ENCODE measurements at regions not wholly inside any gene's neighbourhood (a gene's known extent, or its start where the extent isn't known, plus 50 kb on each side); places are given as distances from the start of the nearest gene placed in this dataset.
A peak's percentile ranks its signal among the peaks of the same experiment; 100 is the strongest.

- no peak overlapping the region for H3K56ac ChIP-seq (ENCODE audit: extremely low read depth, insufficient read depth, low read length)
- TF ChIP-seq MAZ (IDR thresholded peaks at IDR 0.05; ENCODE audit: borderline replicate concordance, low read depth, low read length) (no peak), SMC3 (IDR thresholded peaks at IDR 0.05; ENCODE audit: low read depth, low read length) (no peak), FOS (IDR thresholded peaks at IDR 0.05; ENCODE audit: low read depth, low read length) (no peak), BHLHE40 (IDR thresholded peaks at IDR 0.05; ENCODE audit: low read depth, low read length) (no peak), USF2 (IDR thresholded peaks at IDR 0.05; ENCODE audit: low read depth, low read length) (no peak), MXI1 (IDR thresholded peaks at IDR 0.05; ENCODE audit: borderline replicate concordance, low read depth, low read length) (no peak), CHD1 (IDR thresholded peaks at IDR 0.05; ENCODE audit: low read depth, low read length) (no peak), NFE2L2 (IDR thresholded peaks at IDR 0.05; ENCODE audit: low read depth, low read length) (no peak), RCOR1 (IDR thresholded peaks at IDR 0.05; ENCODE audit: insufficient replicate concordance, low read length) (no peak)
- H3K14ac ChIP-seq (replicated peaks; ENCODE audit: low read depth, low read length), result no peak overlapping the region
- ATAC-seq (ENCODE audit: low read depth), result no peak
- no peak overlapping the region for H2AFZ ChIP-seq (replicated peaks; ENCODE audit: low read length, poor library complexity)
- H3K4me1 ChIP-seq (ENCODE audit: control insufficient read depth, insufficient read depth, low read length), result 0 out of 2 replicates have a peak, but pooled peaks cover 2% of the 10 kb centered on the region
- H4K91ac ChIP-seq (ENCODE audit: insufficient read depth, low read depth, low read length), result no peak overlapping the region
- no TSS peak for BruUV-seq (replicated peaks)
- H3K4me3 ChIP-seq (ENCODE audit: insufficient read depth, low read depth, low read length), result no peak overlapping the region
- intact Hi-C loops (cut with micrococcal nuclease), result loop anchor here (10.0 kb wide), 1 partner anchor 1731 kb away; the partner anchor contains the start of gene GABRA5
- H3K27me3 ChIP-seq (ENCODE audit: control insufficient read depth, insufficient read depth, low read length), result no peaks in the 10 kb centered on the region
- no peak overlapping the region for H3K23ac ChIP-seq (ENCODE audit: low read depth, low read length)
- no peak overlapping the region for H2AK9ac ChIP-seq (replicated peaks; ENCODE audit: low read depth, low read length, poor library complexity)
- no peak overlapping the region for H3K18ac ChIP-seq (ENCODE audit: low read depth, low read length)
- no peak overlapping the region for H3K4ac ChIP-seq (ENCODE audit: low read depth, low read length)
- no peaks in the 10 kb centered on the region for H3K79me1 ChIP-seq (ENCODE audit: low read depth in 1 of 2, low read length in 2 of 2)
- no peaks in the 10 kb centered on the region for H3K9me3 ChIP-seq (ENCODE audit: control insufficient read depth, insufficient read depth, low read length)
- H2AK5ac ChIP-seq (ENCODE audit: low read depth, low read length), result no peak overlapping the region
- H2BK5ac ChIP-seq (ENCODE audit: low read depth, low read length, poor library complexity, severe bottlenecking), result no peak overlapping the region
- H2BK20ac ChIP-seq (ENCODE audit: low read depth, low read length), result no peak overlapping the region
- no peak overlapping the region for H3K27ac ChIP-seq (ENCODE audit: insufficient read depth, low read length)
- no peak overlapping the region for H3K9ac ChIP-seq (ENCODE audit: low read depth, low read length)
- H3K4me2 ChIP-seq (ENCODE audit: low read depth, low read length), result no peak overlapping the region
- dilution Hi-C loops (cut with HindIII; ENCODE audit: low sequenced_read_pairs, unreplicated experiment), result no loop called here
- no peak overlapping the region for H4K5ac ChIP-seq (ENCODE audit: low read depth, low read length)
- H2BK15ac ChIP-seq (ENCODE audit: low read depth, low read length), result no peak overlapping the region
- no peak overlapping the region for H2BK120ac ChIP-seq (ENCODE audit: low read depth, low read length)
- in situ Hi-C loops (cut with MboI; ENCODE audit: low sequenced_read_pairs), result no loop called here
- peaks cover 1% of the 10 kb centered on the region; the same call in 1 of the 2 replicates for H3K36me3 ChIP-seq (ENCODE audit: control insufficient read depth, insufficient read depth, low read length)
- CTCF ChIA-PET, result interaction anchor here (0.9 kb wide), 1 partner anchor 9 kb away, joined by 3 read pairs; no protein-coding TSS in a partner anchor
- peak; percentile 1 for DNase-seq
- no CpG with 5 or more reads among the region's 2 CpGs for WGBS, 2 experiments (ENCODE audit: extremely low coverage in 2 of 2, insufficient read length in 1 of 2)
- no peaks in the 10 kb centered on the region; the same call in 1 of the 2 replicates for H4K20me1 ChIP-seq (ENCODE audit: insufficient read depth, low read length)
- no peaks in the 10 kb centered on the region for H3K9me1 ChIP-seq (ENCODE audit: insufficient read depth, low read length)
- no peak overlapping the region for H4K8ac ChIP-seq (ENCODE audit: low read depth in 2 of 2, low read length in 2 of 2)
- POLR2A ChIA-PET (ENCODE audit: unreplicated experiment), result no interaction called here
Observed at GRCh38 chr15:25133804-25134203, 179.0 kb downstream of the SNRPN start.
